22Rv1 (cell line): ENCODE measurements at regions not wholly inside any gene's neighbourhood (a gene's known extent, or its start where the extent isn't known, plus 50 kb on each side); places are given as distances from the start of the nearest gene placed in this dataset.

ENCODE experiments used
- CTCF ChIP-seq: fragments of 450-650 bp; IDR thresholded peaks from 2 replicates; pipeline ENCODE4 v1.5.1; 2017; ENCODE audit warnings: mild to moderate bottlenecking
- ZFX ChIP-seq: fragments of 450-650 bp; IDR thresholded peaks from 2 replicates; pipeline ENCODE4 v1.6.1; 2017; ENCODE audit warnings: antibody characterized with exemption, borderline replicate concordance

- TF ChIP-seq CTCF: no peak
- TF ChIP-seq ZFX: no peak
These were observed 583.6 kb upstream of the MGMT start for GRCh38 chr10:128883231-128884032.
